AG04449 (cell line): ENCODE measurements at regions not wholly inside any gene's neighbourhood (a gene's known extent, or its start where the extent isn't known, plus 50 kb on each side); places are given as distances from the start of the nearest gene placed in this dataset.

ENCODE experiments used
- CTCF ChIA-PET: fragments of 350-600 bp; formaldehyde crosslinking; extraction: SDS; loops from one replicate; lab custom pipeline; 2021; ENCODE audit warnings: antibody characterized with exemption; lab: Yijun Ruan, JAX
- POLR2A ChIA-PET: fragments of 400-600, 350-600 bp; formaldehyde crosslinking; extraction: SDS; loops from one replicate; lab custom pipeline; 2020; ENCODE audit warnings: antibody characterized with exemption, inconsistent platforms; lab: Yijun Ruan, JAX
- DNase-seq: peaks from one replicate; pipeline ENCODE4 v3.0.0-alpha.2; 2010; ENCODE audit warnings: low read depth, low spot score
- H3K4me3 ChIP-seq: 2 replicates; pipeline ENCODE4 v1.5.1; 2011; ENCODE audit warnings: low read depth, mild to moderate bottlenecking, control low read depth, low read length
- TF ChIP-seq, protein P1 (sequence below): IDR thresholded peaks from one replicate; pipeline ENCODE4 v1.5.1; 2011; ENCODE audit warnings: mild to moderate bottlenecking, moderate library complexity, low read length, control low read depth, inconsistent platforms; ENCODE audit not compliant: insufficient read depth; ENCODE audit errors: missing control alignments

DNA sequence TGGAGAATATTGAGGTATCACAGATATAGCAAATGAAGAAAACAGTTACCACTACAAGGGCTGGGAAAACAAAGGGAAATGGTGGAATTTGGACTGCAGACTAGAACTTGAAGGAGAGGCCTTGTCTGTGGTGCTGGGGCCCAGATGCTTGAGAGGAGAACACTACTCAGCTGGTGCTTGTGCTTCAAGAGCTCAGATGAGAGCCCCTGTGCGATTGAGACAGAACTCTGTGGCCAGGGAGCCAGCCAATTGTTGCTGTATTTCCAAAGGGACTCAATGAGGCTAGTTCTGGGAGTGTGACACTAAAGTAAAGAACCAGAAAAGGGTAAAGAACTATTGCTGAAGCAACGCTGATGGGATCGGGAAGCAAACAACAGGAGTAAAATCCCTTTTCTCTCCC is 406.5 kb upstream of the SEMA3D start:
- TF ChIP-seq, protein P1, sequence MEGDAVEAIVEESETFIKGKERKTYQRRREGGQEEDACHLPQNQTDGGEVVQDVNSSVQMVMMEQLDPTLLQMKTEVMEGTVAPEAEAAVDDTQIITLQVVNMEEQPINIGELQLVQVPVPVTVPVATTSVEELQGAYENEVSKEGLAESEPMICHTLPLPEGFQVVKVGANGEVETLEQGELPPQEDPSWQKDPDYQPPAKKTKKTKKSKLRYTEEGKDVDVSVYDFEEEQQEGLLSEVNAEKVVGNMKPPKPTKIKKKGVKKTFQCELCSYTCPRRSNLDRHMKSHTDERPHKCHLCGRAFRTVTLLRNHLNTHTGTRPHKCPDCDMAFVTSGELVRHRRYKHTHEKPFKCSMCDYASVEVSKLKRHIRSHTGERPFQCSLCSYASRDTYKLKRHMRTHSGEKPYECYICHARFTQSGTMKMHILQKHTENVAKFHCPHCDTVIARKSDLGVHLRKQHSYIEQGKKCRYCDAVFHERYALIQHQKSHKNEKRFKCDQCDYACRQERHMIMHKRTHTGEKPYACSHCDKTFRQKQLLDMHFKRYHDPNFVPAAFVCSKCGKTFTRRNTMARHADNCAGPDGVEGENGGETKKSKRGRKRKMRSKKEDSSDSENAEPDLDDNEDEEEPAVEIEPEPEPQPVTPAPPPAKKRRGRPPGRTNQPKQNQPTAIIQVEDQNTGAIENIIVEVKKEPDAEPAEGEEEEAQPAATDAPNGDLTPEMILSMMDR = no peak
- CTCF ChIA-PET = no interaction called here
- DNase-seq = no peak
- no peak overlapping the region for H3K4me3 ChIP-seq
- POLR2A ChIA-PET = no interaction called here

DNA sequence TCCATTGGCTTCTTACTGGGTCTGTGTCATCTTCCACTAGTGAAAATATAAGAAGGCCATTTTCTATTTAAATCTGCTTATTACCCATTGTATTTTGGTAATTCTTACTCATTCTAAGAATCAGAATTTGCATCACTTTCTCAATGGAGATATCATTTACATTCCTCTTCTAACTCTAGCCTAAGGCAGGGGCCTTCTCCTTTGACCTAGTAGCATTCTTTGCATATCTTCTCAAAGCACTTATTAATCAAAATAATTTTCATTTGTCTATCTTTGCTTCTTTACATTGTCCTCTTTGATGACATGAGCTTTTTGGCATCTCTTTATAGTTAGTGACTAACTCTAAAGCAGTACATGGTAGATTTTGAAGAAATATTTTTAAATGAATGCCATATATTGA is 400.9 kb upstream of the SEMA3D start:
- no peak for DNase-seq
- no peak overlapping the region for H3K4me3 ChIP-seq
- TF ChIP-seq, protein P1 = no peak
- CTCF ChIA-PET = no interaction called here
- POLR2A ChIA-PET = no interaction called here

DNA sequence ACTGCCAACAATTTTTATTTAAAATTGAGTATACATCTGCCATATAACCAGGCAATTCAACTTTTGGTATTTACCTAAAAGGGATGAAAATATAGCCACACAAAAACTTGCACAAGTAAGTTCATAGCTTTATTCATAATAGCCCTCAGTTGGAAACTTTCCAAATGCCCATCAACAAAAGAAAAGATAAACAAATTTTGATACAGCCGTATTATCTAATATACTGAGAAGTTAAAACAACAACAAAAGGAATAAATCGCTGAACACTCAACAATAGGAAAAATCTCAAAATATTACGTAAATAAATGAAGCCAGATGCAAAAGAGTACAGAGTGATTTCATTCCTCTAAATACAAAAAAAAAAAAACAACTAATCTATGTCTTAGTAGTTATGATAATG is 399.2 kb upstream of the SEMA3D start:
- DNase-seq = no peak
- TF ChIP-seq, protein P1 = no peak
- H3K4me3 ChIP-seq = no peak overlapping the region
- ChIA-PET POLR2A (no interaction called here), CTCF (no interaction called here)

DNA sequence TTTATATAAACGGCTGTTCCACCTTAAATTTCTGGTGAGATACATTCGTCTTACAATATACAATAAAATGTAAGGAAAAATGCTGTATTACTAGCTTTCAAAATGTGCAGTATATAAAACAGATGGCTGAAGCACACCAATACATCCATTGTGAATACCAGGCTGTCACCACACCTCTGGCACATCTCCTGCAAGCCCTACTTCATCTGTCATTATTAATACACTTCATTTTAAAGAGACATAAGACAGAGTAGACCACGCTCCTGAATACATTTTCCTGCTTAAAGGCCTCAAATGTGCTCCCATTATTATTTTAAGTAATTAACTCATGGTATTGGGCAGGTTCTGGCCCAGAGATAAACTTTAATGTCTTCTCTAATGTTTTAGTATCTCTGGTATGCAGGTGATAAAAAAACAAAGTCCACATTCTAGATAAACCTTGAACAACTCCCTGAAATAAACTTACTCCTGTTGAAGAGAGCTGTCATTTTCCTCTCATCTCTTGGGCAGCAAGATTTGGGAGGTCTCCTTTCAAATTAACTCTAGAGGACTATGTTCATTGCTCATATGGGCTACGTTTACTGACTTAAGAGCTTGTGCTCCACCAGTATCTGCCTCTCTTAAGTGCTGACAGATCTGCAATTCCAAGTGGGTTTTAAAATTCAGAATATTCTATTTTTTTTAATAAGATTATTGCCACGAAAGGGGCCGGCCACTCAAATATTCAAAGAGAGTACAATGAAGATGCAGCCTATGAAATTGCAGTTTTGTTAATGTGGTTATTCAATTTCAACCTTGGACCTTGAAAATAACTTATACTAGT is 396.5 kb upstream of the SEMA3D start:
- H3K4me3 ChIP-seq = no peak overlapping the region
- ChIA-PET POLR2A (no interaction called here), CTCF (interaction anchor here (1.2 kb wide), 1 partner anchor 552 kb away, joined by 4 read pairs; no protein-coding TSS in a partner anchor)
- TF ChIP-seq, protein P1 = no peak
- DNase-seq = no peak

DNA sequence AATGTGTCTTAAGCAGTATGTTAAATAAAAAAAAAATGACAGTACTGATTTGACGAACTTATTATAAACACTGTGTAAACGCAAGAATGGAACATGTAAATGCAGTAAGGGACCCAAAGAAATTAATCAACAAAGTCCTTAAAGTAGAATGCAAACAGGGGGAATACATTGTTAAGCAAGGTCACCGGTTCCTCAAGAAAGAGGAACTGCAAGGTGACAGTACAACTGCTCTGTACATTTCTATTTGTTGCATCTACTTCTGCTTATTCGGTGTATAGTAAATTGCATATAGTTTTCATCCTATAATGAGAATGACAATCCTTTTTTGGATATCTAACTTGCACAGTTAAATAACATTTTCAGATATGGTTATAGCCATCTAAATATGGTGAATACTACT is 387.0 kb upstream of the SEMA3D start:
- CTCF ChIA-PET = no interaction called here
- TF ChIP-seq, protein P1 = no peak
- no peak overlapping the region for H3K4me3 ChIP-seq
- DNase-seq = no peak
- POLR2A ChIA-PET = no interaction called here

DNA sequence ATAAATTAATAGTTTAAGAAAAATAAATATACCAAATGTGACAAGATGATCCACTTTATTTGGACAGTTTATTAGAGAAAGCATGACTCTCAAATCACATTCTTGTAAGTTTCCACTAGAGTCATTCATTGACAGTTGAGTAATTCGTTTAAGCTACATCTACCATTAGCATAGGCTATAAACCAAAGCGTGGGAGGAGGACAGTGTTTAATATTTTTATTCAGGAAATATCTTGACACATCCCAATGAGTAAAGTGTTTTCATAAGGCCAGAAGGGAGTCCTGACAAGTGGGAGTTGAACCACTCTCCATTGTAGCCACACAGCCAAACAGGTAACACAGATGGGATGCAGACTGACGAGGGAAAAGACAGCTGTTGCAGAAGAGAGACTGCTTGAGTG is 386.5 kb upstream of the SEMA3D start:
- ChIA-PET CTCF (interaction anchor here (1.6 kb wide), 1 partner anchor 19 kb away, joined by 6 read pairs; no protein-coding TSS in a partner anchor), POLR2A (no interaction called here)
- DNase-seq = no peak
- no peak overlapping the region for H3K4me3 ChIP-seq
- TF ChIP-seq, protein P1 = no peak
